Cardiac septum (tissue), 1 donor: ENCODE measurements at regions not wholly inside any gene's neighbourhood (a gene's known extent, or its start where the extent isn't known, plus 50 kb on each side); places are given as distances from the start of the nearest gene placed in this dataset.

ENCODE experiments used
- DNase-seq: peaks from one replicate; pipeline ENCODE4 v3.0.0-alpha.2; 2020; ENCODE audit warnings: low spot score
- intact Hi-C: fragments of 100-400 bp; cut with DNase I; formaldehyde crosslinking; loops from one replicate; pipeline ENCODE4 v1.14.0; 2022
- donor health status: DM: no; HTN: no; CAD: no.

- DNase-seq = no peak
- intact Hi-C loops = no loop called here
Measured at GRCh38 chr1:199753513-199753912, 274.0 kb upstream of the NR5A2 start.

GRCh38 chr1:199756066-199756465 lies 271.4 kb upstream of the NR5A2 start:
- intact Hi-C loops = no loop called here
- DNase-seq = no peak

- no peak for DNase-seq
- intact Hi-C loops = no loop called here
Measured at GRCh38 chr1:199758626-199759255, 268.8 kb upstream of the NR5A2 start.

GRCh38 chr1:199759268-199759730 lies 268.2 kb upstream of the NR5A2 start:
- intact Hi-C loops = no loop called here
- no peak for DNase-seq

GRCh38 chr1:199762572-199762971 lies 264.9 kb upstream of the NR5A2 start:
- intact Hi-C loops = no loop called here
- DNase-seq = no peak

- no peak for DNase-seq
- intact Hi-C loops = no loop called here
Measured at GRCh38 chr1:199766218-199766792, 261.2 kb upstream of the NR5A2 start.

- intact Hi-C loops = no loop called here
- no peak for DNase-seq
Measured at GRCh38 chr1:199767700-199768099, 259.8 kb upstream of the NR5A2 start.

GRCh38 chr1:199774433-199775089 lies 252.9 kb upstream of the NR5A2 start:
- intact Hi-C loops = no loop called here
- DNase-seq = no peak

GRCh38 chr1:199776768-199777497 lies 250.6 kb upstream of the NR5A2 start:
- no peak for DNase-seq
- intact Hi-C loops = no loop called here

GRCh38 chr1:199778324-199778955 lies 249.1 kb upstream of the NR5A2 start:
- DNase-seq = no peak
- intact Hi-C loops = no loop called here

- no peak for DNase-seq
- intact Hi-C loops = no loop called here
Measured at GRCh38 chr1:199780091-199780490, 247.4 kb upstream of the NR5A2 start.

- intact Hi-C loops = no loop called here
- no peak for DNase-seq
Measured at GRCh38 chr1:199780948-199781670, 246.4 kb upstream of the NR5A2 start.

GRCh38 chr1:199784138-199784895 lies 243.2 kb upstream of the NR5A2 start:
- no peak for DNase-seq
- intact Hi-C loops = no loop called here

- intact Hi-C loops = no loop called here
- DNase-seq = no peak
Measured at GRCh38 chr1:199786695-199787094, 240.8 kb upstream of the NR5A2 start.

GRCh38 chr1:199789141-199789540 lies 238.4 kb upstream of the NR5A2 start:
- no peak for DNase-seq
- intact Hi-C loops = no loop called here

GRCh38 chr1:199791495-199791894 lies 236.0 kb upstream of the NR5A2 start:
- intact Hi-C loops = no loop called here
- DNase-seq = no peak

GRCh38 chr1:199792874-199793273 lies 234.6 kb upstream of the NR5A2 start:
- intact Hi-C loops = no loop called here
- DNase-seq = no peak

- no peak for DNase-seq
- intact Hi-C loops = no loop called here
Measured at GRCh38 chr1:199794105-199794863, 233.2 kb upstream of the NR5A2 start.
